HG03442 (cell line): ENCODE measurements at regions not wholly inside any gene's neighbourhood (a gene's known extent, or its start where the extent isn't known, plus 50 kb on each side); places are given as distances from the start of the nearest gene placed in this dataset.

Experiments
- ATAC-seq: cut with Tn5 transposase; IDR thresholded peaks from one replicate; pipeline ENCODE4 v1.9.1; 2021; ENCODE audit warnings: mild to moderate bottlenecking, moderate library complexity; ENCODE audit not compliant: unreplicated experiment

DNA sequence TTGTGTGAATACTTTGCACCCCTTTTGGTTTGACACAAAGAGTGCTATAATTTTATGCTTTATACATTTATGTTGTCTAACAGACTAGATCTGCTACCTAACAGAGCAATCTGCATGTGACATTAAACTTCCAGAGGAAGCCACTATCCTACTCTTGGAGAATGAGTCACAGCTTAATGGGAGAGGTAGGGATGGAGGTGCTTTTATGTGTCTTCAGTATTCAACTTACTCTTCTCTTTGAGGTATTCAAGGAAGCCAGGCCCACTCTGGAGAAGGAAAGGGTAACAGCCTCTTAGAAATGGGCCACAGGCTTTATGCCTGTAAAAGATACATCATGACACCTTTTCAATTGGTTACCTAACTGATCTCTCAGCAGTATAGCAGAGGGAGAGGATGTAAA lies 85.8 kb upstream of the NEUROD1 start:
- ATAC-seq = no peak

GRCh38 chr2:181770150-181770549 lies 89.8 kb upstream of the NEUROD1 start:
- ATAC-seq = no peak

GRCh38 chr2:181771356-181771755 lies 91.0 kb upstream of the NEUROD1 start:
- no peak for ATAC-seq

- ATAC-seq = no peak
These were observed 92.0 kb upstream of the NEUROD1 start for GRCh38 chr2:181772334-181772733.

DNA sequence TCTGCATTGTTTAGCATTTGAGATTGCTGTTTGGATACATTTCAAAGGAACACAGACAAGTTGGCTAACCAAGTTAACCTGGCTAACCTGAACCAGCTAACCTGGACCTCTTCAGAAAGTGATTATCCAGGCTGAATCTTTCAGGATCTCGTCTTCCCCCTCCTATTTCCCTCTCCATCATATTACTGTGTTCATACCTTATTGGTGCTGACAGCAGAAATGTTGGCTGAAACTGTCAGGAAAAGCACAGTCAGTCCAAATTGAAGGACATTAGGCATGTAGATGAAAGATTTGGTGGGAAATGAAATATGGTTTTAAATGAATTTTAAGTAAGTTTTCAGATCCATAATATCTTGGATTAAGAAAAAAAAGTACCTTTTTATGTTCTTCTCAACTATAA lies 92.5 kb upstream of the NEUROD1 start:
- ATAC-seq = no peak

- no peak for ATAC-seq
These were observed 94.4 kb upstream of the NEUROD1 start for GRCh38 chr2:181774685-181775084.

GRCh38 chr2:181776336-181776735 lies 96.0 kb upstream of the NEUROD1 start:
- no peak for ATAC-seq

DNA sequence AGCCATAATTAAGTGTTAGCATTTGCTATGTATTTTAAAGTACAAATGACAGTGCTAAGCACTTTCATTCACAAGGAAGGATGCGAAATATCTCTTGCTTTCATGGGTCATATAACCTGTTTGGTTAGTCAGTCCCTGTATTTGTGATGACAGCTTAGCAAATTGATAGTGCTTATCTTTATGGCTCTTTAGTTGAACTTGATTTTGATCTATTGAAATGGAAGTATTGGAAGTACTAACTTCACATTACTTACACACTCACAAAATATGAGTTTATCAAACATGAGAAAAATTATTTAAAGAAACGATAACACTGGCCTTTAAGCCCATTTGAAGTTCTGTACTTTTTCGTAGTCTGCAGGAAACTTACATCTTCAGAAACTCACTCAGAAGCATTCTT lies 97.4 kb upstream of the NEUROD1 start:
- no peak for ATAC-seq

DNA sequence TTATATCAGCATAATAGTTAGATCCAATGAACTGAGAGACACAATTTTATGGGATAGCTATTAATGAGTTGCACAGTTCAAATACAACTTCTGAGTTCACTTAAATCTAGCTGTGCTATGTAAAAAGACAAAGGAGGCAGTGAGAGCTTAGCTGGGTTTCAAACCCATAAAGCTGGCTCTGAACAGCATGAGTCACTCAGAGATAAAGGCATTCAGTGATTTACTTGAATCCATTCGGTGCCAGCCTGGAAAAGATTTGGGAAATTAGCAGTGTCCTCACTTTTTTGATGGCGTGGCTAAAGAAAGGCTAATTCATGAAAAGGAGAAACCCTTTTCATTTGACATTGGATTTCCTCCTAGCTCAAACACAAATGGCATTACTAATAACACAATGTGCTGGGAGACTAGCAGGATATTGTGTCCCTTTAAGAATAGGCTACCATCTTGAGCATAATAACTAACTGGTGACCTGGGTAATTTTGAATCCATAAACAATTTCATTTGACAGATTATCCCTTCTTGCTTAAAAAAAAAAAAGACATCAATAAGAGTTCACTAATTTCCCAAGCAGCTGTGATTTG lies 98.4 kb upstream of the NEUROD1 start:
- no peak for ATAC-seq

DNA sequence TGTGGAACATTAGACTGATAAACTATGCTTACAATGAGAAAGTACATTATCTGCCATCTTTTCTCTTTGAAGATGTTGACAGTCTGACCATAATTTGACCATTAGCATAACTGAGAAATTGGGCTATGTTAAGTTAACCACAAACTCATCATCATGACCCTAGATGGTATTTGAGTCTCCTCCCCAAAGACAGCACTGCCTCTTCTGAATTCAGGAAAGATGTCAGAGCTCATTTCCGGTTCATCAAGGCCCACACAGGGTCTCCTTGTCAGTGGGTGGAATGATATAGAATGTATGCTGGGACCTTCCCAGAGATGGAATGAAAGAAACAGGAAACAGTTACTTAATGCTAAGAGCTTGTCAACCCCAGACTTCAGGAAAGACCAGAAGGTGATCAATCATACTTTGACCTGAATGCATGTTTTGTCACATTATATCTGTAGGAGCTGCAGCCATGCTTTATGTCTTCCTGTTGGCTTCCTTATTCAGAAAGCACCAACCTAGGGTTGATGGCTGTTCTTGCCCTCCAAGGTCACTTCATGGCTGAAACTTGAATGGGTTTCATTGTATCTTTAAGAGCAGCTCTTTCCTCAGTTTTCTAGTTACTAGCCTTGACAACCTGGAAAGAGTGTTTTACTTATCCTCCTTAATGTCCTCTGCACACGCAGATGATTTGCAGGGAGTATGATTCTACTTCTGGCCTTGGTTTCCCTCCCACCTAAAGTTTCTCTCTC lies 99.1 kb upstream of the NEUROD1 start:
- ATAC-seq = no peak

GRCh38 chr2:181780047-181780651 lies 99.8 kb upstream of the NEUROD1 start:
- ATAC-seq = peak; percentile 46

- ATAC-seq = peak; percentile 15
These were observed 100.3 kb upstream of the NEUROD1 start for GRCh38 chr2:181780657-181781056.

- ATAC-seq = peak; percentile 40
These were observed 100.9 kb upstream of the NEUROD1 start for GRCh38 chr2:181781078-181781786.

GRCh38 chr2:181782660-181783059 lies 102.3 kb upstream of the NEUROD1 start:
- ATAC-seq = no peak

DNA sequence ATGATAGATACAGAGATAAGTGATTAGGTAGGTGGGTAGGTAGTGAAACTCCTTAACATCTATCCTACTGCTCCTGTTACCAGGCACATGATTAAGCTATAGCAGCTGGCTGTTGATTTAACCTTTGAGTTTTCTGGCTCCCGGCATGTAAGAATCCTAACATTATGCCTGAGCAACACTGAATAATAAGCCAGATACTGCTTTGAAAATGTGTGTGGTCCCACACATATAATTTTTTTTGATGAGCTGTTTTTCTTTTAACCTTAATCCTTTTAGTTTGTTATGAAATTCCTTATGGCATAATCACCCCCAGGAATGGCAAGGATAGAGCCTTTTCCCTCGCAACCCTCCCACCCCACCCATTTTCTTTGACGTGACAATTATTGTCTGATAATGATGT lies 104.2 kb upstream of the NEUROD1 start:
- no peak for ATAC-seq

GRCh38 chr2:181785691-181786344 lies 105.5 kb upstream of the NEUROD1 start:
- ATAC-seq = no peak

- no peak for ATAC-seq
These were observed 104.9 kb upstream of the ITPRID2 start for GRCh38 chr2:181786371-181787228.

- ATAC-seq = no peak
These were observed 104.1 kb upstream of the ITPRID2 start for GRCh38 chr2:181787310-181788048.

DNA sequence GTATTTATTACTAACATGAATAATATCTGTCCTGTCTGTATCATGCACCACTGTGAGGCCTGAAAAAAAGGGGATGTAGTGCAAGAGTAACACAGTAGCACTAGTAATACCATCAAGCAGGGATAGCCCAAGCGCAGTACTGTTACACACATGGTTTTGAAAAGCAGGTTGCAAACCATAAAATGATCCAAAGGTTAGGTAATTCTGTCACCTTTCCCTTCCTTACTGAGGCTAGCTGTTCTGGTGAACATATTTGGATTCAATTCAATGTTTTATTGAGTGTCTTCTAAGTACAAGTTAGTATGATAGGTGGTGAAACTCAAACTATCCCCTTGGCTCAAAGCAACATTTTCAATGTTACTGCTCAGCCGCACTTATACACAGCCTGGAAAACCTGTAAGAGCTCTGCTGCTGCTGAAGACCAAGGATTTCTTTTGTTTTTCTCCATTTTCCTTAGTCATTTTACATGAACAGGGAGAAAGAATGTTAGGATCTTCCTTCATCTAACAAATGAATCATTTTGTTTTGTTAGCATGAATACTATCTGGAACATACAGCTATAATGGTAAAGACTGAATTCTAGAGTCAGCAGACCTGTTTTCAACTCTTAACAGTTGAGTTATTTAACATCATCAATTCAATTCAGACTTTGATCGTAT lies 102.5 kb upstream of the ITPRID2 start:
- ATAC-seq = no peak
